ENCODE measurements at regions not wholly inside any gene's neighbourhood (a gene's known extent, or its start where the extent isn't known, plus 50 kb on each side); places are given as distances from the start of the nearest gene placed in this dataset.

- DNase-seq = peak in 4 of 58 donors; percentile 1 to 9 (median 2)
Measured at GRCh38 chr5:88944751-88945531, 62.0 kb upstream of the MEF2C start.

GRCh38 chr5:88941581-88941980 lies 58.6 kb upstream of the MEF2C start:
- peak in 10 of 58 donors; percentile 4 to 38 (median 11) for DNase-seq

- peak in 1 of 58 donors; percentile 17 for DNase-seq
Measured at GRCh38 chr5:88940713-88941112, 57.7 kb upstream of the MEF2C start.

GRCh38 chr5:88939300-88939699 lies 56.3 kb upstream of the MEF2C start:
- no peak for DNase-seq

GRCh38 chr5:88938488-88938887 lies 55.5 kb upstream of the MEF2C start:
- no peak for DNase-seq

- no peak for DNase-seq
Measured at GRCh38 chr5:88937406-88937805, 54.4 kb upstream of the MEF2C start.

GRCh38 chr5:88934439-88934838 lies 51.5 kb upstream of the MEF2C start:
- DNase-seq = no peak

All from anterior cingulate cortex (tissue), 58 donors.